DOHH2 (cell line): ENCODE measurements at regions not wholly inside any gene's neighbourhood (a gene's known extent, or its start where the extent isn't known, plus 50 kb on each side); places are given as distances from the start of the nearest gene placed in this dataset.

ENCODE experiments used
- H3F3A ChIP-seq: fragments of 200-600 bp; sonication (generic), shearing (Covaris generic); 2 replicates; pipeline ENCODE4 v1.6.0; 2016; ENCODE audit warnings: antibody characterized with exemption, mild to moderate bottlenecking; ENCODE audit not compliant: control insufficient read depth, insufficient read depth
- H3K27ac ChIP-seq: fragments of 200-600 bp; sonication (generic); 2 replicates; pipeline ENCODE4 v1.5.1; 2014; ENCODE audit warnings: low read depth, mild to moderate bottlenecking, low read length, moderate library complexity
- H3K27me3 ChIP-seq: fragments of 200-600 bp; sonication (generic); 2 replicates; pipeline ENCODE4 v1.6.1; 2014; ENCODE audit warnings: mild to moderate bottlenecking, low read length, mixed read lengths; ENCODE audit not compliant: control insufficient read depth
- H3K36me3 ChIP-seq: fragments of 200-600 bp; sonication (generic); 2 replicates; pipeline ENCODE4 v1.6.1; 2014; ENCODE audit warnings: mild to moderate bottlenecking, low read length, moderate library complexity, mixed read lengths; ENCODE audit not compliant: control insufficient read depth
- H3K4me1 ChIP-seq: fragments of 200-600 bp; sonication (generic); 2 replicates; pipeline ENCODE4 v1.6.1; 2014; ENCODE audit warnings: mild to moderate bottlenecking, low read length, mixed read lengths; ENCODE audit not compliant: control insufficient read depth
- H3K4me2 ChIP-seq: fragments of 200-600 bp; sonication (generic); 2 replicates; pipeline ENCODE4 v1.6.0; 2014; ENCODE audit warnings: mild to moderate bottlenecking, low read length, moderate library complexity
- H3K4me3 ChIP-seq: fragments of 200-600 bp; sonication (generic); 2 replicates; pipeline ENCODE4 v1.5.1; 2014; ENCODE audit warnings: mild to moderate bottlenecking, low read length, mixed read lengths
- H3K79me2 ChIP-seq: fragments of 200-600 bp; sonication (generic); 2 replicates; pipeline ENCODE4 v1.6.1; 2014; ENCODE audit warnings: mild to moderate bottlenecking, low read length, mixed read lengths; ENCODE audit not compliant: control insufficient read depth
- H3K9me2 ChIP-seq: fragments of 200-600 bp; sonication (generic); replicated peaks from 2 replicates; pipeline ENCODE4 v1.6.1; 2014; ENCODE audit warnings: mild to moderate bottlenecking, low read length, mixed read lengths; ENCODE audit not compliant: control insufficient read depth
- H3K9me3 ChIP-seq: fragments of 200-600 bp; sonication (generic); 2 replicates; pipeline ENCODE4 v1.6.1; 2014; ENCODE audit warnings: antibody characterized with exemption, low read length, mixed read lengths; ENCODE audit not compliant: control insufficient read depth, insufficient read depth
- H4K20me1 ChIP-seq: fragments of 200-600 bp; sonication (generic); 2 replicates; pipeline ENCODE4 v1.6.0; 2014; ENCODE audit warnings: low read depth, mild to moderate bottlenecking, antibody characterized with exemption, low read length, moderate library complexity; ENCODE audit not compliant: control insufficient read depth, insufficient read depth
- EZH2phosphoT487 ChIP-seq: fragments of 200-600 bp; sonication (generic); IDR thresholded peaks from 2 replicates; pipeline ENCODE4 v1.6.1; 2017; ENCODE audit warnings: borderline replicate concordance, mild to moderate bottlenecking, antibody characterized with exemption, low read length, moderate library complexity, mixed read lengths
- TF ChIP-seq, protein P1 (sequence below): fragments of 200-600 bp; sonication (generic); IDR thresholded peaks from one replicate; pipeline ENCODE4 v1.5.1; 2014; ENCODE audit warnings: antibody characterized with exemption, mild to moderate bottlenecking, low read depth, low read length; ENCODE audit not compliant: poor library complexity, severe bottlenecking

DNA sequence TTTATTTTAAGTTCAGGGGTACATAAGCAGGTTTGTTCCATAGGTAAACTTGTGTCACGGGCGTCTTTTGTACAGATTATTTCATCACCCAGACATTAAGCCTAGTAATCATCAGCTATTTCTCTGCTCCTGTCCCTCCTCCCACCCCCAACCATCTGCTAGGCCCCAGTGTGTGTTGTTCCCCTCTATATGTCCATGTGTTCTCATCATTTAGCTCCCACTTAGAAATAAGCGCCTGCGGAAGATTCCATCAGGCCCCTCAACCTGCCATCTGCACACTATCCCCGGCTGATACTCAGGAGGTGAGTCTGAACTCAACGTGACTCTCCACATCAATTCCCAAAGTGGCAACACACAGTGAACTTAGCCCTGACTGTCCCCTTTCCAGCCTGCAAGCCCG lies 228.0 kb upstream of the SYNDIG1 start:
- no peaks in the 10 kb centered on the region for H3K36me3 ChIP-seq
- H3K4me1 ChIP-seq, result no peaks in the 10 kb centered on the region
- H4K20me1 ChIP-seq, result no peaks in the 10 kb centered on the region
- H3K9me2 ChIP-seq, result no peaks in the 10 kb centered on the region
- H3K27me3 ChIP-seq, result no peaks in the 10 kb centered on the region
- H3K79me2 ChIP-seq, result no peaks in the 10 kb centered on the region
- no peak for TF ChIP-seq EZH2phosphoT487
- TF ChIP-seq, protein P1, sequence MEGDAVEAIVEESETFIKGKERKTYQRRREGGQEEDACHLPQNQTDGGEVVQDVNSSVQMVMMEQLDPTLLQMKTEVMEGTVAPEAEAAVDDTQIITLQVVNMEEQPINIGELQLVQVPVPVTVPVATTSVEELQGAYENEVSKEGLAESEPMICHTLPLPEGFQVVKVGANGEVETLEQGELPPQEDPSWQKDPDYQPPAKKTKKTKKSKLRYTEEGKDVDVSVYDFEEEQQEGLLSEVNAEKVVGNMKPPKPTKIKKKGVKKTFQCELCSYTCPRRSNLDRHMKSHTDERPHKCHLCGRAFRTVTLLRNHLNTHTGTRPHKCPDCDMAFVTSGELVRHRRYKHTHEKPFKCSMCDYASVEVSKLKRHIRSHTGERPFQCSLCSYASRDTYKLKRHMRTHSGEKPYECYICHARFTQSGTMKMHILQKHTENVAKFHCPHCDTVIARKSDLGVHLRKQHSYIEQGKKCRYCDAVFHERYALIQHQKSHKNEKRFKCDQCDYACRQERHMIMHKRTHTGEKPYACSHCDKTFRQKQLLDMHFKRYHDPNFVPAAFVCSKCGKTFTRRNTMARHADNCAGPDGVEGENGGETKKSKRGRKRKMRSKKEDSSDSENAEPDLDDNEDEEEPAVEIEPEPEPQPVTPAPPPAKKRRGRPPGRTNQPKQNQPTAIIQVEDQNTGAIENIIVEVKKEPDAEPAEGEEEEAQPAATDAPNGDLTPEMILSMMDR, result no peak
- no peak overlapping the region for H3K4me3 ChIP-seq
- H3K9me3 ChIP-seq, result no peaks in the 10 kb centered on the region
- H3F3A ChIP-seq, result no peaks in the 10 kb centered on the region
- no peak overlapping the region for H3K27ac ChIP-seq
- H3K4me2 ChIP-seq, result no peak overlapping the region

DNA sequence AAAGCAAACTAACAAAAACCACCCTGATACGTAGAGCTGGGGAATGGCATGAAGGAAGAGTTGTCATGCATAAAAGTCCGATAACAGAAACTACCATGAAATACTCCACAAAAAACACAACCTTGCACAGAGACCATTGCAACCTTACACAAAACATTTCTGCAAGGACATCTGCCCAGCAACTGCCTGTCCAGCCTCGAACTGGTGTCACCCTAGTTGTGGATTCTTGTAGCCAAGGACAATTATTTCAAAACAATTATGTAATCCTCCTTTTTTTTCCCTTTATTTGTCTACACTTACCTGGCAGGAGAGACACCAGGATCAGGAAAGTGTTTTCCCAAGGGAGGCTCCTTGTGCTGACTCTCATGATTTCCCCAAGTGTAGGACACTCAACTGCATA lies 232.5 kb upstream of the SYNDIG1 start:
- Histone ChIP-seq H3K27me3 (no peaks in the 10 kb centered on the region), H3K4me3 (no peak overlapping the region), H3K4me1 (no peaks in the 10 kb centered on the region), H3K9me3 (no peaks in the 10 kb centered on the region), H3K79me2 (no peaks in the 10 kb centered on the region), H3K27ac (no peak overlapping the region), H3K9me2 (no peaks in the 10 kb centered on the region), H3F3A (no peaks in the 10 kb centered on the region), H3K36me3 (no peaks in the 10 kb centered on the region), H3K4me2 (no peak overlapping the region), H4K20me1 (no peaks in the 10 kb centered on the region)
- TF ChIP-seq, protein P1, result no peak
- TF ChIP-seq EZH2phosphoT487, result no peak

DNA sequence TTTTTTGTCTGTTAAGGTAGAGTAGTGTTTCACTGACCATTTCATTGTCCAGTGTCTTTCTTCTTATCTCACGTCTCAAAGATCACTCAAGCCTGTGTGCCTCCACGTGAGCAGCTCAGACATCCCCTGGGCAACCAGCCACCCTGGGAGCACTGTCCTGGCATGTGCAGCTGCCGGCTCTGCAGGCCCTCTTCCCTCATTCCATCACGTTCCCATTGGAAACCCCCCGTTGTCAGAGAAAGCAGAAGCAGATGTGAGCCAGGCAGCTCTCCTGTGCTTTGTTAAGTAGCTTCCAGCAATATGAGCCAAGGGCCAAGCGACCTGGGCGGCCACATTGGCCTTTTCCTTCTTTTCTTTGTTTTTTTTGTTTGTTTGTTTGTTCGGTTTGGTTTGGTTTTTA lies 233.2 kb upstream of the SYNDIG1 start:
- Histone ChIP-seq H3K9me2 (no peaks in the 10 kb centered on the region), H3K79me2 (no peaks in the 10 kb centered on the region), H3K4me3 (no peak overlapping the region), H4K20me1 (no peaks in the 10 kb centered on the region), H3F3A (no peaks in the 10 kb centered on the region), H3K27ac (no peak overlapping the region), H3K4me1 (no peaks in the 10 kb centered on the region), H3K36me3 (no peaks in the 10 kb centered on the region), H3K27me3 (no peaks in the 10 kb centered on the region), H3K4me2 (no peak overlapping the region), H3K9me3 (no peaks in the 10 kb centered on the region)
- no peak for TF ChIP-seq EZH2phosphoT487
- TF ChIP-seq, protein P1, result no peak
